NCI-H2107 treated with DMSO at 0.1 percent for 48 hours (cell line): ENCODE measurements at regions not wholly inside any gene's neighbourhood (a gene's known extent, or its start where the extent isn't known, plus 50 kb on each side); places are given as distances from the start of the nearest gene placed in this dataset.

Experiments
- DNase-seq: peaks from one replicate; lab custom pipeline; 2025; ENCODE audit not compliant: unreplicated experiment; lab: John Stamatoyannopoulos, UW

GRCh38 chr20:57020364-57020763 lies 246.1 kb downstream of the BMP7 start:
- no peak for DNase-seq

- DNase-seq: no peak
These were observed 244.1 kb downstream of the BMP7 start for GRCh38 chr20:57022306-57022705.

- DNase-seq: no peak
These were observed 243.4 kb downstream of the BMP7 start for GRCh38 chr20:57023007-57023406.

DNA sequence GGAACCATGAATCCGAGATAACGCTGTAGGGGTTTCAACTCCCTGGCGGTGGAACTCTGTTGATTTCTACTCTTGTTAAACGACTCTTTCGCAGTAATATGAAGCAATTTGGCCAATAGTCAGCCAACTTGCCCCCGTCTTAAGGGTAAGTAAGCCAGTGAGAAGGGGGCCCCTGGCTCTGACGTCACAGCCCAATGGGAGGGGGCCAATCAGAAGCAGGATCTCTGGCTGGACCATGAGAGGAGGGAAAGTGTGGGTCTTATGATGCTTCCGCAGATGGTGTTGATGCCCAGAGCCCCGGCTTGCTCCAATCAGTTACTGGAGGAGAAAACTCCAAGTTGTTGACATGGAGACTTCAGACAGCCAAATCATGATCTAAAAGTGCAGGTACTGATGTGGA lies 242.4 kb downstream of the BMP7 start:
- DNase-seq: no peak

DNA sequence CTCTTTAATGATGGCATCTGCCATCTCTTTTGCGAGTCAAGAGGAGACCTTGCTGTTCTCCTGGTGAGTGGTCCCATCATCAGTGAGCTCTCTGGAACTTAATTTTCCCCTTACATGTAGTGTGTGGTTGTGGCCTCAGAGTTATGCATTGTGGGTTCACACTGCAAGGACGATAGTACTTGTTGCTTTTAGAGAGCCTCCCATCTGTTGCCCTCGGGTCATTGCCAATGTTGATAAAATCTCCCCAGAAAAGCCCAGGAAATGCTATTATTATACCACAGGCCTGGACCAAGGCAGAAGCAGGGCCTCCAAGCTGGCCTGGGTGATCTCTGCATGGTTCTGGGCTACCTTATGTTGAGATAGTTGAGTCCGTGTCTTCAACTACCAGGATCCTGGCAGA lies 241.6 kb downstream of the BMP7 start:
- DNase-seq: no peak

DNA sequence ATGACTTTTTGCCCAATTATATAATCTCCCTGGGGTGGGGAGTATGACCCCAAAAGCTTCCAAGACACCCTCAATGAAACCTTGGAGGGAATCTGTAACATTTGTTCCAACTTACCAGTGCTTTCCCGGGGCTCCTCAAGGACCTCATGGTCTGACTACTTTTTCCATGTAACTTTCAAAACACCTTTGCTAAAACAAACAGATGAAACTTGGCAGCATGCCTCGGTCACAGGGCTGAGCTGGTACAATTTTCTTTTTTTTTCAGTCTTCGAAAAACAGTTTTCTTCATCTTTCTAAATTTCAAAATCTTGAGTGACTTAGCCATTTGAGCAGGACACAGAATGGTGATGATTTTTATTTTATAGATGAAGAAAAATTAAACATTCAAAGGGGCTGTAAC lies 241.2 kb downstream of the BMP7 start:
- DNase-seq: no peak

- no peak for DNase-seq
These were observed 240.7 kb downstream of the BMP7 start for GRCh38 chr20:57025666-57026224.

DNA sequence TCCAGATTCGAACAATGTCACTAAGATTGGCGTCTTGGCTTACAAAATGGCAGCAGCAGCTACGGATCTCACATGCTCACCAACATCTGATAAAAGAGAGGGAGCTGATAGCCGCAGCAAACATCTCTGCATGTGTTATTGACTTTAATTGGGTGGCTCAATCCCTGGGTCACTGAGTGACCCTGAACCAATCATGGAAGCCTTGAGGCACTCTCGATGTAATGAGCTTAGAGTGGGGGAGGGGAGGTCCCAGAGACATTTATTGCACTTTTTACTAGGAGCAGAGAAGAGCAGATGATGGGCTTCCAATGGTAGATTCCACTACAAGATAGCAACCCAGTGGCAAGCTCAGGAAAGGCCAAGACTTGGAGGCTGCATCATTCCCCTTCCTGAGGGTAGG lies 238.7 kb downstream of the BMP7 start:
- DNase-seq: no peak

- no peak for DNase-seq
These were observed 235.5 kb downstream of the BMP7 start for GRCh38 chr20:57030611-57031600.

- DNase-seq: no peak
These were observed 234.5 kb downstream of the BMP7 start for GRCh38 chr20:57031867-57032355.

DNA sequence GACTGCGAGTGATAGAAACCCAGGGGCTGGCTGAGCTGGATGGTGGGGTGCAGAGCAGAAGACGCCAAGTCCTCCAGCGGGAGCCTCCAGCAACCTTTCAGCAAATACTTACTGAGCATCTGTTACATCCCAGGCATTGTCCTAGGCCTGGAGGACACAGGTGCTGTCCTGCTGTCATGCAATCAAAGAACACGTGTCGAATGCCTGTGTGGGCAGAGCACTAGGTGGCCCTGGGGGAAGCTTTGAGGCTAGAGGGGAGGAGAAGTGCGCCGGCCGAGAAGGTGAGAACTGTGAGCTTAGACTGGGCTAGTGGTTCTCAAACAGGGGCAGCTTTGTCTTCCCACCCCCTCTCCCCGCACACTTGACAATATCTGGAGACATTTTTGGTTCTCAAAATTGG lies 233.6 kb downstream of the BMP7 start:
- DNase-seq: no peak

DNA sequence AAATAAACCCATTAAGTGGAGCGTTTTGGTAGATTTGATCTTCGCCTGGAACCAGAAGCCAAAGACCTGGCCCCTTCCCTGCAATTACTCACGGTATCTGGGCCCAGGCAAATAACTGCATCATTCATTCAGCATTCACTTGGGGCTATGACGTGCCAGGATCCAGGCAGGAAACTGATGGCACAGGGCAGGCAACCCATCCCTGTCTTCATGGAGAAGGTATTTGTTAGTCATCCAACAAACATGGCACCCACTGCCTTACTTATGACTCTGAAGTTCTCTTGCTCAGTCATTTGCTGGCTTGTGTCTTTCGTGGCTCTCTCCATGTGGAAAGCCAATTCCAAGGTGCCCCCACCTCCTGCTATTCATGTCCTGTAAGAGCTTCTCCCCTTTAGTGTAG lies 232.4 kb downstream of the BMP7 start:
- DNase-seq: no peak

DNA sequence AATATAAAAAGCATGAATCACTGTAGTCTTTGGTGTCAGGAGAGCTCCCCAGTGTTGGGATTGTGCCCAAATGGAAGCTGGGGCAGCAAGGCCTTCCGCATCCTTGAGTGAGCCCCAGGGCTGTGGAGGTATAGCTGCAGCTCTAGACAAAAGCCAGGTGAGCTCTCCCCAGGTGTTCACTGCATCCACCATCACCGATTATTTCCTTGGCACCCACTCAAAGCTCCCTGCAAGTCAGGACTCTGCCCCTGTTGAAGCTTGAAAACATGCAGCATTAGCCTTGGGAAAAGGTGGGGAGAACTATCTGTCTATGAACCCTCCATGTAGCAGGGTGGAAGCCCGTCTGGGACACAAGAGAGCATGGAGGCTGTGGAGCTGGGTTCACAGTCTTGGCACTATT lies 228.8 kb downstream of the BMP7 start:
- no peak for DNase-seq

GRCh38 chr20:57038608-57039440 lies 227.6 kb downstream of the BMP7 start:
- DNase-seq: no peak

GRCh38 chr20:57040466-57040865 lies 226.0 kb downstream of the BMP7 start:
- DNase-seq: no peak

GRCh38 chr20:57040924-57041323 lies 225.5 kb downstream of the BMP7 start:
- DNase-seq: no peak

- no peak for DNase-seq
These were observed 223.3 kb downstream of the BMP7 start for GRCh38 chr20:57043091-57043490.

DNA sequence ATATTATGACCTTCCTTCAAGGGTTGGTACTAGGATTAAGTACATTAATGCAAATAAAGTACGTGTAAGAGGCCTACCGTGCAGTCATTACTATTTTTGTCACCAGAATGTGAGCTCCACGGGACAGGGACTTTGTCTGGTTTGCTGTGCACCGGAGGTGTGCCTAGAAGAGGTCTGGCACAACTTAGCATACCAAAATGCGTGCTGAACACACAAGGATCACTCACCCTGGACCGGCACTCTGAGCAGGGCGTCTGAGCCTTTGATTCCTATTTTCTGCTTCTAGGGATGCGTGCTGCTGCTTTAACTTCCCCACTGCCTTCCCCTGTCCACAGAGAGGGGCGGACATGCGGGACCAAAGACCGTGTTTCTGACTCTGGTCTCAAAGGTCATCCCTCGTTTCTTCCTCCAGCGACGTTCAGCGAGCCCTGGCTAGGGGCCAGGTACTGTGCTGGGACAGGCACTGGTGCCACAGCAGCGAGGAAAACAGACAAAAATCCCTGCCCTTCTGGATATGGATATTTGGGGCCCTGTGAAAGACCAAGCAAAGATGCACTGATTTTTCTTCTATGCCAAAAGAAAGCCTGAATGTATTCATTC lies 222.7 kb downstream of the BMP7 start:
- DNase-seq: no peak

GRCh38 chr20:57047281-57048026 lies 219.0 kb downstream of the BMP7 start:
- no peak for DNase-seq
